HCT116 (cell line): ENCODE measurements at regions not wholly inside any gene's neighbourhood (a gene's known extent, or its start where the extent isn't known, plus 50 kb on each side); places are given as distances from the start of the nearest gene placed in this dataset.

Experiments
- ATAC-seq: fragments of 200-7000 bp; cut with Tn5 transposase; 2 replicates; pipeline ENCODE4 v1.9.1; 2020; ENCODE audit warnings: mild to moderate bottlenecking, moderate library complexity
- BruUV-seq: library from RNA; stranded (reverse); fragments of 400-500 nt; replicated peaks from 2 replicates; lab custom pipeline; 2021; lab: Mats Ljungman, UMichigan
- CTCF ChIA-PET: fragments of 300-600 bp; sonication (Branson Sonifier 250); formaldehyde crosslinking; loops from one replicate; lab custom pipeline; 2021; ENCODE audit warnings: antibody characterized with exemption; lab: Charles Lee
- POLR2A ChIA-PET: fragments of 300-600, 350-600 bp; sonication (Branson Sonifier 250); formaldehyde crosslinking; loops from one replicate; lab custom pipeline; 2021; ENCODE audit warnings: antibody characterized with exemption; lab: Charles Lee
- RAD21 ChIA-PET, 2 experiments: fragments of 300-600 bp; sonication (Branson Sonifier 250); formaldehyde crosslinking; loops; one replicate each; lab custom pipeline; 2023; ENCODE audit warnings: low total read pairs in 2 of 2; ENCODE audit not compliant: uncharacterized antibody in 2 of 2, unreplicated experiment in 2 of 2, low non-redundant PET in 1 of 2; lab: Charles Lee
- DNase-seq: peaks from one replicate; pipeline ENCODE4 v3.0.0-alpha.2; 2010; ENCODE audit warnings: low read depth, low spot score
- H2AFZ ChIP-seq: fragments of 200-600 bp; shearing (Covaris generic), sonication (generic); 2 replicates; pipeline ENCODE4 v1.6.1; 2017; ENCODE audit warnings: low read depth, mixed run types, mixed read lengths, antibody characterized with exemption, low read length; ENCODE audit not compliant: poor library complexity, severe bottlenecking
- H3K27ac ChIP-seq: 2 replicates; pipeline ENCODE4 v1.5.1; 2012; ENCODE audit warnings: low read depth, low read length
- H3K27me3 ChIP-seq: fragments of 200-600 bp; sonication (generic); 2 replicates; pipeline ENCODE4 v1.6.1; 2016; ENCODE audit warnings: mixed run types, low read length, mixed read lengths; ENCODE audit not compliant: insufficient read depth
- H3K36me3 ChIP-seq, 2 experiments: fragments of 200-500 bp in 1 of 2; fragments of 200-600 bp in 1 of 2; sonication (Bioruptor generic) in 1 of 2; sonication (generic) in 1 of 2; 2 replicates each; pipeline versions ENCODE4 v1.5.1 to v1.6.1; 2014 to 2016; ENCODE audit warnings: low read length in 2 of 2, inconsistent platforms in 1 of 2, mixed read lengths in 1 of 2, mixed run types in 1 of 2; ENCODE audit not compliant: insufficient read depth in 2 of 2, control insufficient read depth in 1 of 2
- H3K4me1 ChIP-seq, 2 experiments: fragments of 200-600 bp in 1 of 2; sonication (generic) in 1 of 2; 2 replicates each; pipeline versions ENCODE4 v1.5.1 to v1.6.1; 2012 to 2017; ENCODE audit warnings: low read length in 2 of 2, inconsistent platforms in 1 of 2, mild to moderate bottlenecking in 1 of 2, mixed read lengths in 1 of 2, mixed run types in 1 of 2, moderate library complexity in 1 of 2; ENCODE audit not compliant: insufficient read depth in 2 of 2, control insufficient read depth in 1 of 2
- H3K4me2 ChIP-seq: fragments of 200-600 bp; sonication (generic); 2 replicates; pipeline ENCODE4 v1.6.1; 2017; ENCODE audit warnings: mixed run types, low read length, mixed read lengths
- H3K4me3 ChIP-seq, 2 experiments: fragments of 200-600 bp in 1 of 2; sonication (generic) in 1 of 2; replicated peaks in 1 of 2; 2 replicates each; pipeline ENCODE4 v1.5.1; 2011 to 2016; ENCODE audit warnings: low read length in 2 of 2, control low read depth in 1 of 2, low read depth in 1 of 2, mild to moderate bottlenecking in 1 of 2, mixed read lengths in 1 of 2, mixed run types in 1 of 2
- H3K79me2 ChIP-seq: fragments of 200-600 bp; sonication (generic); 2 replicates; pipeline ENCODE4 v1.6.1; 2017; ENCODE audit warnings: mild to moderate bottlenecking, mixed run types, low read length, moderate library complexity, mixed read lengths; ENCODE audit not compliant: insufficient read depth
- H3K9ac ChIP-seq: fragments of 200-600 bp; sonication (generic); 2 replicates; pipeline ENCODE4 v1.6.1; 2016; ENCODE audit warnings: low read length, mixed read lengths
- H3K9me2 ChIP-seq: fragments of 200-600 bp; sonication (generic), shearing (Covaris generic); 2 replicates; pipeline ENCODE4 v1.6.1; 2017; ENCODE audit warnings: mixed run types, mild to moderate bottlenecking, moderate library complexity; ENCODE audit not compliant: insufficient read depth
- H3K9me3 ChIP-seq, 2 experiments: fragments of 200-500 bp in 1 of 2; fragments of 200-600 bp in 1 of 2; sonication (Bioruptor generic) in 1 of 2; sonication (generic) in 1 of 2; 2 replicates each; pipeline ENCODE4 v1.6.1; 2014 to 2017; ENCODE audit warnings: low read length in 2 of 2, mixed read lengths in 2 of 2, inconsistent platforms in 1 of 2, low read depth in 1 of 2, mild to moderate bottlenecking in 1 of 2, mixed run types in 1 of 2, moderate library complexity in 1 of 2; ENCODE audit not compliant: control insufficient read depth in 1 of 2, insufficient read depth in 1 of 2
- H4K20me1 ChIP-seq: fragments of 200-600 bp; sonication (generic), shearing (Covaris generic); 2 replicates; pipeline ENCODE4 v1.6.1; 2017; ENCODE audit warnings: mixed run types, mild to moderate bottlenecking, moderate library complexity; ENCODE audit not compliant: insufficient read depth
- CBX3 ChIP-seq: IDR thresholded peaks from 2 replicates; pipeline ENCODE4 v1.6.1; 2012; ENCODE audit warnings: low read depth
- EZH2phosphoT487 ChIP-seq: fragments of 200-600 bp; IDR thresholded peaks from 2 replicates; pipeline ENCODE4 v1.6.1; 2018; ENCODE audit warnings: antibody characterized with exemption, borderline replicate concordance
- FOSL1 ChIP-seq: IDR thresholded peaks from 2 replicates; pipeline ENCODE4 v1.6.1; 2012; ENCODE audit warnings: low read depth
- JUND ChIP-seq: IDR thresholded peaks from 2 replicates; pipeline ENCODE4 v1.6.1; 2012
- RAD21 ChIP-seq: IDR thresholded peaks from 2 replicates; pipeline ENCODE4 v1.6.1; 2012; ENCODE audit warnings: low read depth, mild to moderate bottlenecking
- SIN3A ChIP-seq: IDR thresholded peaks from 2 replicates; pipeline ENCODE4 v1.6.1; 2012; ENCODE audit warnings: low read depth
- SP1 ChIP-seq: IDR thresholded peaks from 2 replicates; pipeline ENCODE4 v1.6.1; 2012; ENCODE audit warnings: low read depth
- SRF ChIP-seq: IDR thresholded peaks from 2 replicates; pipeline ENCODE4 v1.6.1; 2012; ENCODE audit warnings: low read depth
- TCF7L2 ChIP-seq: IDR thresholded peaks from 2 replicates; pipeline ENCODE4 v1.7.0; 2011; ENCODE audit warnings: borderline replicate concordance, inconsistent platforms; ENCODE audit not compliant: insufficient read depth, insufficient read length; ENCODE audit errors: extremely low read depth
- YY1 ChIP-seq: IDR thresholded peaks from 2 replicates; pipeline ENCODE4 v1.6.1; 2011; ENCODE audit warnings: low read length, low read depth, moderate library complexity, mild to moderate bottlenecking; ENCODE audit not compliant: insufficient replicate concordance; ENCODE audit errors: extremely low read depth
- ZBTB33 ChIP-seq: IDR thresholded peaks from 2 replicates; pipeline ENCODE4 v1.6.1; 2011; ENCODE audit warnings: mild to moderate bottlenecking, low read length, moderate library complexity; ENCODE audit not compliant: insufficient replicate concordance; ENCODE audit errors: extremely low read depth
- ZFX ChIP-seq: fragments of 450-650 bp; IDR thresholded peaks from 2 replicates; pipeline ENCODE4 v1.6.1; 2017
- ZNF274 ChIP-seq: fragments of 200-500 bp; sonication (Bioruptor generic); IDR thresholded peaks from 2 replicates; pipeline ENCODE4 v1.6.1; 2014; ENCODE audit warnings: mild to moderate bottlenecking, low read depth, low read length, inconsistent platforms
- intact Hi-C: fragments of 100-400 bp; cut with micrococcal nuclease; formaldehyde crosslinking; loops from 2 replicates; pipeline ENCODE4 v1.10.0; 2022

GRCh38 chr4:120549011-120549570 is 373.4 kb downstream of the PRDM5 start:
- Histone ChIP-seq H3K79me2 (no peaks in the 10 kb centered on the region), H3K4me1 (no peaks in the 10 kb centered on the region), H3K36me3 (no peaks in the 10 kb centered on the region), H3K9me2 (no peaks in the 10 kb centered on the region; the same call in 1 of the 2 replicates), H3K27ac (no peak overlapping the region), H3K27me3 (no peaks in the 10 kb centered on the region), H3K9me3 (no peaks in the 10 kb centered on the region), H3K9ac (no peak overlapping the region), H2AFZ (no peak overlapping the region), H4K20me1 (no peaks in the 10 kb centered on the region), H3K4me2 (no peak overlapping the region), H3K4me3 (no peak overlapping the region)
- ATAC-seq (no peak), DNase-seq (no peak)
- intact Hi-C loops, result no loop called here
- ChIA-PET POLR2A (no interaction called here), RAD21 (no interaction called here), CTCF (no interaction called here)
- BruUV-seq, result no TSS peak
- TF ChIP-seq TCF7L2 (no peak), SRF (no peak), CBX3 (no peak), ZFX (no peak), ZNF274 (no peak), SP1 (no peak), SIN3A (no peak), YY1 (no peak), FOSL1 (no peak), EZH2phosphoT487 (no peak), ZBTB33 (no peak), RAD21 (no peak), JUND (no peak)
